ENCODE measurements at regions not wholly inside any gene's neighbourhood (a gene's known extent, or its start where the extent isn't known, plus 50 kb on each side); places are given as distances from the start of the nearest gene placed in this dataset.

GRCh38 chr1:238767321-238767720, 619.0 kb upstream of the CHRM3 start:
- Histone ChIP-seq H3K4me2 (replicated peaks; ENCODE audit: low read depth, low read length, poor library complexity, severe bottlenecking) (no peak overlapping the region), H3K27me3 (replicated peaks in 1 of 4; ENCODE audit: control extremely low read depth in 1 of 4, control insufficient read depth in 3 of 4, insufficient read depth in 4 of 4, low read length in 3 of 4) (no peaks in the 10 kb centered on the region), H3K79me2 (ENCODE audit: control insufficient read depth, insufficient read depth, low read length) (no peaks in the 10 kb centered on the region), H3K9me3 (ENCODE audit: control extremely low read depth in 1 of 3, control insufficient read depth in 2 of 3, insufficient read depth in 1 of 3, low read length in 2 of 3) (peaks cover 0 to 10% (median 7%) of the 10 kb centered on the region in 3 donors), H3K4me3 (ENCODE audit: control extremely low read depth in 1 of 5, extremely low read depth in 1 of 5, insufficient read depth in 1 of 5, low read depth in 2 of 5, low read length in 4 of 5) (no peak overlapping the region), H3K4me1 (ENCODE audit: control insufficient read depth in 2 of 2, insufficient read depth in 2 of 2, low read length in 2 of 2) (no peaks in the 10 kb centered on the region), H4K20me1 (ENCODE audit: control insufficient read depth, insufficient read depth, low read length, poor library complexity, severe bottlenecking) (no peaks in the 10 kb centered on the region), H2AFZ (ENCODE audit: insufficient read depth, low read depth, low read length, poor library complexity, severe bottlenecking) (no peak overlapping the region), H3K36me3 (replicated peaks in 1 of 2; ENCODE audit: control extremely low read depth in 1 of 2, control insufficient read depth in 1 of 2, extremely low read depth in 1 of 2, insufficient read depth in 2 of 2, low read length in 1 of 2) (no peaks in the 10 kb centered on the region), H3K9ac (ENCODE audit: low read length) (no peak overlapping the region), H3K27ac (ENCODE audit: low read length in 2 of 2) (no peak overlapping the region)
- H3K4me1 Mint-ChIP-seq, result no peaks in the 10 kb centered on the region
- H3K9me3 Mint-ChIP-seq (ENCODE audit: insufficient read depth), result peaks cover 7% of the 10 kb centered on the region
- intact Hi-C loops (cut with micrococcal nuclease), result no loop called here
- no peak for TF ChIP-seq EZH2 (IDR thresholded peaks at IDR 0.05; ENCODE audit: borderline replicate concordance, insufficient read depth, low read depth, low read length, poor library complexity, severe bottlenecking)
- TF ChIP-seq, protein P1, sequence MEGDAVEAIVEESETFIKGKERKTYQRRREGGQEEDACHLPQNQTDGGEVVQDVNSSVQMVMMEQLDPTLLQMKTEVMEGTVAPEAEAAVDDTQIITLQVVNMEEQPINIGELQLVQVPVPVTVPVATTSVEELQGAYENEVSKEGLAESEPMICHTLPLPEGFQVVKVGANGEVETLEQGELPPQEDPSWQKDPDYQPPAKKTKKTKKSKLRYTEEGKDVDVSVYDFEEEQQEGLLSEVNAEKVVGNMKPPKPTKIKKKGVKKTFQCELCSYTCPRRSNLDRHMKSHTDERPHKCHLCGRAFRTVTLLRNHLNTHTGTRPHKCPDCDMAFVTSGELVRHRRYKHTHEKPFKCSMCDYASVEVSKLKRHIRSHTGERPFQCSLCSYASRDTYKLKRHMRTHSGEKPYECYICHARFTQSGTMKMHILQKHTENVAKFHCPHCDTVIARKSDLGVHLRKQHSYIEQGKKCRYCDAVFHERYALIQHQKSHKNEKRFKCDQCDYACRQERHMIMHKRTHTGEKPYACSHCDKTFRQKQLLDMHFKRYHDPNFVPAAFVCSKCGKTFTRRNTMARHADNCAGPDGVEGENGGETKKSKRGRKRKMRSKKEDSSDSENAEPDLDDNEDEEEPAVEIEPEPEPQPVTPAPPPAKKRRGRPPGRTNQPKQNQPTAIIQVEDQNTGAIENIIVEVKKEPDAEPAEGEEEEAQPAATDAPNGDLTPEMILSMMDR (IDR thresholded peaks at IDR 0.05), result no peak
- H3K27ac Mint-ChIP-seq, result no peak overlapping the region
- ChIA-PET CTCF (no interaction called here), POLR2A (no interaction called here)
- ATAC-seq (ENCODE audit: low read depth) (no peak), DNase-seq (no peak)
- WGBS (ENCODE audit: insufficient coverage), result 75% methylated on average over 1 of the region's 2 CpGs
- H3K27me3 Mint-ChIP-seq, result no peaks in the 10 kb centered on the region
- no peak overlapping the region for H3K4me3 Mint-ChIP-seq

DNA sequence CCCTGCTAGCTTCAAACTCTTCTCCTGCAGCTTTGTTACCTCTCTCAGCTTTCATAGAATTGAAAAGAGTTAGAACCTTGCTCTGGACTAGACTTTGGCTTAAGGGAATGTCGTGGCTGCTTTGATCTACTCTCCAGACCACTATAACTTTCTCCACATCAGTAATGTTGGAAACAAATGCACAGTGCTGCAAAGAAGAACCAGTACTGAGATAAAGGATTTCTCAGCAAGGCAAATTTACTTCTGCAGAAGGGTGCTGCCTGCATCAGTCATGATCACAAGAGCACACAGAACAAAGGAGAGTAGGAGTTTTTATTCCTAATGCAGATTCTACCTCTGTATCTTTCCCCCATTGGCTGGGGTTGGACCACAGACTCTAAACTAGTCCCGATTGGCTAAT, 621.6 kb upstream of the CHRM3 start:
- Histone ChIP-seq H3K4me1 (ENCODE audit: control insufficient read depth in 2 of 2, insufficient read depth in 2 of 2, low read length in 2 of 2) (no peaks in the 10 kb centered on the region), H3K9ac (ENCODE audit: low read length) (no peak overlapping the region), H3K9me3 (ENCODE audit: control extremely low read depth in 1 of 3, control insufficient read depth in 2 of 3, insufficient read depth in 1 of 3, low read length in 2 of 3) (peaks cover 0 to 10% (median 4%) of the 10 kb centered on the region in 3 donors), H4K20me1 (ENCODE audit: control insufficient read depth, insufficient read depth, low read length, poor library complexity, severe bottlenecking) (no peaks in the 10 kb centered on the region), H3K27me3 (replicated peaks in 1 of 4; ENCODE audit: control extremely low read depth in 1 of 4, control insufficient read depth in 3 of 4, insufficient read depth in 4 of 4, low read length in 3 of 4) (no peaks in the 10 kb centered on the region), H3K36me3 (replicated peaks in 1 of 2; ENCODE audit: control extremely low read depth in 1 of 2, control insufficient read depth in 1 of 2, extremely low read depth in 1 of 2, insufficient read depth in 2 of 2, low read length in 1 of 2) (no peaks in the 10 kb centered on the region), H3K79me2 (ENCODE audit: control insufficient read depth, insufficient read depth, low read length) (no peaks in the 10 kb centered on the region), H3K4me2 (replicated peaks; ENCODE audit: low read depth, low read length, poor library complexity, severe bottlenecking) (no peak overlapping the region), H2AFZ (ENCODE audit: insufficient read depth, low read depth, low read length, poor library complexity, severe bottlenecking) (no peak overlapping the region), H3K4me3 (ENCODE audit: control extremely low read depth in 1 of 5, extremely low read depth in 1 of 5, insufficient read depth in 1 of 5, low read depth in 2 of 5, low read length in 4 of 5) (no peak overlapping the region), H3K27ac (ENCODE audit: low read length in 2 of 2) (no peak overlapping the region)
- no peak for TF ChIP-seq EZH2 (IDR thresholded peaks at IDR 0.05; ENCODE audit: borderline replicate concordance, insufficient read depth, low read depth, low read length, poor library complexity, severe bottlenecking)
- Mint-ChIP-seq H3K27me3 (no peaks in the 10 kb centered on the region), H3K4me1 (no peaks in the 10 kb centered on the region), H3K4me3 (no peak overlapping the region), H3K9me3 (ENCODE audit: insufficient read depth) (peaks cover 8% of the 10 kb centered on the region), H3K27ac (no peak overlapping the region)
- WGBS (ENCODE audit: insufficient coverage), result 80% methylated on average over 1 of the region's 2 CpGs
- intact Hi-C loops (cut with micrococcal nuclease), result no loop called here
- CTCF ChIA-PET, result no interaction called here
- no peak for DNase-seq
- ATAC-seq (ENCODE audit: low read depth), result no peak
- POLR2A ChIA-PET, result no interaction called here

All from B cell (primary cell).